ENCODE measurements at regions not wholly inside any gene's neighbourhood (a gene's known extent, or its start where the extent isn't known, plus 50 kb on each side); places are given as distances from the start of the nearest gene placed in this dataset.

DNA sequence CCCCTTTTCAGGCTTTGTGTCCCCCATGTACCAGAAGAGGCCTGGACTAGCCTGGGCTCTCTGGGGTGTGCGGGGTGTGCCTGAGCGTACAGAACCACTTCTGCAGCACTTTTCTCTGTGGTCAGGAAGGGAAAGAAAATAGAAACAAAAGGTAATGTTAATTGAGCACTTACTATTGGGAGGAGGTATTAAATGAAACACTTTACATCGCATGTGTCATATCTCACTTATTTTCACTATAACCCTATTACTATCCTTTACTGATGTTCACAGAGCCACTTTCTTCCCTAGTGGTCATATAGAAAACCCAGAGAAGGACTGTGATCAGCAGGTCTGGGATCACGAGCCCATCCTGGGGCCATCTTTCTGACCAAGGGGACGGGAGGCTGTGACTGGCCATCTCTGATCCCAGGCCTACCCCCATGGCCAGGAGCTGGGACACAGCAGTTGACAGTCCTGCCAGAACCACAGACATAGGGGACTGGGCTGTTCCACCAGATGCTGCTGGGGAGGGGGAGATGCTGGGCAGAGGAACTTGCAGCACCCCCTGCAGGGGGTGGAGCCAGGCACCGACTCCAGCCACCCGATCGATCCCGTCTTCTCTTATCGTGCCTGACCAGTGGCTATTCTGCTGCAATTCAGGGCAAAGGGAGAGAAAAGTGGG, 107.6 kb downstream of the VEGFA start:
- Histone ChIP-seq H3K27ac (no peak overlapping the region), H2AFZ (no peak overlapping the region), H3F3A (ENCODE audit: insufficient read depth, low read depth) (peaks cover 9% of the 10 kb centered on the region), H3K4me2 (no peak overlapping the region), H3K4me1 (replicated peaks; ENCODE audit: insufficient read depth) (peaks cover 45% of the 10 kb centered on the region), H3K4me3 (no peak overlapping the region), H4K20me1 (ENCODE audit: insufficient read depth) (no peaks in the 10 kb centered on the region), H3K79me2 (ENCODE audit: low read depth) (no peaks in the 10 kb centered on the region), H3K9me2 (ENCODE audit: insufficient read depth) (no peaks in the 10 kb centered on the region), H3K9me3 (ENCODE audit: insufficient read depth, low read depth) (no peaks in the 10 kb centered on the region), H3K27me3 (ENCODE audit: insufficient read depth, low read depth) (no peaks in the 10 kb centered on the region), H3K36me3 (ENCODE audit: low read depth) (no peaks in the 10 kb centered on the region)
- BruUV-seq (replicated peaks), result no TSS peak
- intact Hi-C loops (cut with micrococcal nuclease; ENCODE audit: unreplicated experiment), result no loop called here
- DNase-seq, result no peak
- ChIA-PET POLR2A (ENCODE audit: unreplicated experiment) (no interaction called here), CTCF (no interaction called here)
- TF ChIP-seq EZH2 (IDR thresholded peaks at IDR 0.05; ENCODE audit: low read depth), result no peak
- TF ChIP-seq, protein P1, sequence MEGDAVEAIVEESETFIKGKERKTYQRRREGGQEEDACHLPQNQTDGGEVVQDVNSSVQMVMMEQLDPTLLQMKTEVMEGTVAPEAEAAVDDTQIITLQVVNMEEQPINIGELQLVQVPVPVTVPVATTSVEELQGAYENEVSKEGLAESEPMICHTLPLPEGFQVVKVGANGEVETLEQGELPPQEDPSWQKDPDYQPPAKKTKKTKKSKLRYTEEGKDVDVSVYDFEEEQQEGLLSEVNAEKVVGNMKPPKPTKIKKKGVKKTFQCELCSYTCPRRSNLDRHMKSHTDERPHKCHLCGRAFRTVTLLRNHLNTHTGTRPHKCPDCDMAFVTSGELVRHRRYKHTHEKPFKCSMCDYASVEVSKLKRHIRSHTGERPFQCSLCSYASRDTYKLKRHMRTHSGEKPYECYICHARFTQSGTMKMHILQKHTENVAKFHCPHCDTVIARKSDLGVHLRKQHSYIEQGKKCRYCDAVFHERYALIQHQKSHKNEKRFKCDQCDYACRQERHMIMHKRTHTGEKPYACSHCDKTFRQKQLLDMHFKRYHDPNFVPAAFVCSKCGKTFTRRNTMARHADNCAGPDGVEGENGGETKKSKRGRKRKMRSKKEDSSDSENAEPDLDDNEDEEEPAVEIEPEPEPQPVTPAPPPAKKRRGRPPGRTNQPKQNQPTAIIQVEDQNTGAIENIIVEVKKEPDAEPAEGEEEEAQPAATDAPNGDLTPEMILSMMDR (conservative IDR thresholded peaks at IDR 0.05), result no peak

DNA sequence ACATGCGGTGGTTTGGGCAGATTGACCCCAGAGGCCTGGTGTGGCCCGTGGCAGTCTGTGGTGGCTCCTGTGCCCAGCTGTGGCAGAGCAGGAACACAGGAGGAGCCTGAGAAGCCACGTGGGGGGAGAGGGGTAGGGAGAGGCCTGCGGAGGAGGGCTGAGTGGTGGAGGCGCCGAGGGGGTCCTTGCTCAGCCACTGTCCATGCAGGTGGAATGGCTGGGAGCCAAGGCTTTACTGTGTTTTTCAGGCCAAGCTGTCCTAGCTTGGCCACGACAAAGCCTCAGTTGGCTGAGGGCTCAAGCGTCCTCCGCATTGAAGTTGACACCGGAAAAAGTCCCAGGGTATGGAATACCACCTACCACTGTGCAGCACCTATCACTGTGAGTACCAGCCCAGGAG, 107.0 kb downstream of the VEGFA start:
- H3K79me2 ChIP-seq (ENCODE audit: low read depth), result no peaks in the 10 kb centered on the region
- H2AFZ ChIP-seq, result no peak overlapping the region
- no peaks in the 10 kb centered on the region for H3K9me3 ChIP-seq (ENCODE audit: insufficient read depth, low read depth)
- no peaks in the 10 kb centered on the region for H4K20me1 ChIP-seq (ENCODE audit: insufficient read depth)
- no peak overlapping the region for H3K27ac ChIP-seq
- no peaks in the 10 kb centered on the region for H3K27me3 ChIP-seq (ENCODE audit: insufficient read depth, low read depth)
- H3F3A ChIP-seq (ENCODE audit: insufficient read depth, low read depth), result peaks cover 9% of the 10 kb centered on the region
- no TSS peak for BruUV-seq (replicated peaks)
- H3K4me1 ChIP-seq (replicated peaks; ENCODE audit: insufficient read depth), result peaks cover 51% of the 10 kb centered on the region
- no peaks in the 10 kb centered on the region for H3K36me3 ChIP-seq (ENCODE audit: low read depth)
- POLR2A ChIA-PET (ENCODE audit: unreplicated experiment), result no interaction called here
- H3K4me2 ChIP-seq, result no peak overlapping the region
- intact Hi-C loops (cut with micrococcal nuclease; ENCODE audit: unreplicated experiment), result no loop called here
- CTCF ChIA-PET, result no interaction called here
- no peak for DNase-seq
- no peak overlapping the region for H3K4me3 ChIP-seq
- H3K9me2 ChIP-seq (ENCODE audit: insufficient read depth), result no peaks in the 10 kb centered on the region
- TF ChIP-seq EZH2 (IDR thresholded peaks at IDR 0.05; ENCODE audit: low read depth), result no peak
- TF ChIP-seq, protein P1 (conservative IDR thresholded peaks at IDR 0.05), result no peak

DNA sequence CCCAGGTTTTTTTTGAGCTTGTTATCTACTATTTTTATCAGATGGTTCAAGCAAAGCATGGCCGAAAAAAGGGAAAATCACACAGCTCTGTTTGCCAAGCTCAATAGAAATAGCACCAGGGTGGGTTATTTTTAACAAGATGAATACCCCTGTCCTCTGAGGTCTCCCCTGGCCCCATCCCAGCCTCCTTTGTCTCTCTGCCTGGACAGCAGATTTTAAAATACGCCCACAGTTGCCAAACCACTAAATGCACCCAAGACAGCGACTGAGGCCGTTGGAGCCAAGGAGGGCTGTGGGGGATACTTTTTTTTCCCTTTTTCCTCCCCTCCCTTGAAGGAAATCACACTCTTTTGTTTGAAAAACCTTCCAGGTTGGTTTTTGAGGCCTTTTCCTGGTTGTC, 106.6 kb downstream of the VEGFA start:
- ChIA-PET CTCF (no interaction called here), POLR2A (ENCODE audit: unreplicated experiment) (no interaction called here)
- Histone ChIP-seq H3F3A (ENCODE audit: insufficient read depth, low read depth) (peaks cover 9% of the 10 kb centered on the region), H3K4me3 (no peak overlapping the region), H3K4me1 (replicated peaks; ENCODE audit: insufficient read depth) (peaks cover 55% of the 10 kb centered on the region), H3K36me3 (ENCODE audit: low read depth) (no peaks in the 10 kb centered on the region), H3K79me2 (ENCODE audit: low read depth) (no peaks in the 10 kb centered on the region), H3K27ac (no peak overlapping the region), H3K9me3 (ENCODE audit: insufficient read depth, low read depth) (no peaks in the 10 kb centered on the region), H4K20me1 (ENCODE audit: insufficient read depth) (no peaks in the 10 kb centered on the region), H2AFZ (no peak overlapping the region), H3K9me2 (ENCODE audit: insufficient read depth) (no peaks in the 10 kb centered on the region), H3K4me2 (no peak overlapping the region), H3K27me3 (ENCODE audit: insufficient read depth, low read depth) (no peaks in the 10 kb centered on the region)
- no peak for DNase-seq
- BruUV-seq (replicated peaks), result no TSS peak
- TF ChIP-seq, protein P1 (conservative IDR thresholded peaks at IDR 0.05), result no peak
- no peak for TF ChIP-seq EZH2 (IDR thresholded peaks at IDR 0.05; ENCODE audit: low read depth)
- intact Hi-C loops (cut with micrococcal nuclease; ENCODE audit: unreplicated experiment), result no loop called here

Measured in PC-9 (cell line).